ENCODE measurements at regions not wholly inside any gene's neighbourhood (a gene's known extent, or its start where the extent isn't known, plus 50 kb on each side); places are given as distances from the start of the nearest gene placed in this dataset.

GRCh38 chrX:21132686-21133393 lies 241.4 kb upstream of the CNKSR2 start (continued):
- TF ChIP-seq PRDM2 (tag by site-specific recombination; IDR thresholded peaks at IDR 0.05; ENCODE audit: borderline replicate concordance) (no peak), ZNF777 (tag by site-specific recombination; IDR thresholded peaks at IDR 0.05; ENCODE audit: borderline replicate concordance) (no peak), ZNF394 (tag by site-specific recombination; IDR thresholded peaks at IDR 0.05; ENCODE audit: borderline replicate concordance) (no peak), ZNF585B (tag by site-specific recombination; IDR thresholded peaks at IDR 0.05) (no peak), MZF1 (tag by site-specific recombination; IDR thresholded peaks at IDR 0.05; ENCODE audit: borderline replicate concordance) (no peak), ZNF544 (tag by site-specific recombination; IDR thresholded peaks at IDR 0.05) (no peak), ZNF211 (tag by site-specific recombination; IDR thresholded peaks at IDR 0.05; ENCODE audit: low read depth) (no peak), ZNF776 (tag by site-specific recombination; IDR thresholded peaks at IDR 0.05; ENCODE audit: borderline replicate concordance) (no peak)

- ChIA-PET POLR2A (no interaction called here), CTCF (interaction anchor here (0.7 kb wide), 1 partner anchor 65 kb away, joined by 3 read pairs; no protein-coding TSS in a partner anchor)
- TF ChIP-seq ZBTB17 (tag by site-specific recombination; IDR thresholded peaks at IDR 0.05) (no peak), ZNF23 (tag by site-specific recombination; IDR thresholded peaks at IDR 0.05; ENCODE audit: borderline replicate concordance) (no peak), ZNF707 (tag by site-specific recombination; IDR thresholded peaks at IDR 0.05) (no peak), ZBTB8A (tag by site-specific recombination; IDR thresholded peaks at IDR 0.05) (no peak), REPIN1 (tag by site-specific recombination; IDR thresholded peaks at IDR 0.05; ENCODE audit: low read depth) (no peak), ZNF146 (tag by site-specific recombination; IDR thresholded peaks at IDR 0.05) (no peak)
- H3K4me1 ChIP-seq (ENCODE audit: control insufficient read depth, insufficient read depth, low read length) = no peaks in the 10 kb centered on the region
- no peaks in the 10 kb centered on the region for H3K9me3 ChIP-seq (ENCODE audit: control insufficient read depth, insufficient read depth, low read depth, low read length)
- H3K4me3 ChIP-seq (ENCODE audit: low read depth, low read length) = no peak overlapping the region
- no peak overlapping the region for H3K27ac ChIP-seq (ENCODE audit: extremely low read depth, low read depth, low read length)
- no peaks in the 10 kb centered on the region for H3K36me3 ChIP-seq (ENCODE audit: control insufficient read depth in 2 of 2, insufficient read depth in 1 of 2, low read length in 2 of 2)
Observed at GRCh38 chrX:21150208-21150607, 224.0 kb upstream of the CNKSR2 start.

GRCh38 chrX:21151051-21151450 lies 223.2 kb upstream of the CNKSR2 start:
- Histone ChIP-seq H3K4me1 (ENCODE audit: control insufficient read depth, insufficient read depth, low read length) (no peaks in the 10 kb centered on the region), H3K27ac (ENCODE audit: extremely low read depth, low read depth, low read length) (no peak overlapping the region), H3K36me3 (ENCODE audit: control insufficient read depth in 2 of 2, insufficient read depth in 1 of 2, low read length in 2 of 2) (no peaks in the 10 kb centered on the region), H3K4me3 (ENCODE audit: low read depth, low read length) (no peak overlapping the region), H3K9me3 (ENCODE audit: control insufficient read depth, insufficient read depth, low read depth, low read length) (no peaks in the 10 kb centered on the region)
- CTCF ChIA-PET = no interaction called here
- TF ChIP-seq ZNF416 (tag by site-specific recombination; IDR thresholded peaks at IDR 0.05) = no peak
- POLR2A ChIA-PET = no interaction called here

Measured in HEK293 (cell line).